GM13977 (cell line): ENCODE measurements at regions not wholly inside any gene's neighbourhood (a gene's known extent, or its start where the extent isn't known, plus 50 kb on each side); places are given as distances from the start of the nearest gene placed in this dataset.

Experiments
- DNase-seq: peaks from one replicate; pipeline ENCODE4 v3.0.0; 2012; ENCODE audit warnings: low spot score
- CTCF ChIP-seq: IDR thresholded peaks from 2 replicates; pipeline ENCODE4 v1.5.1; 2012; ENCODE audit warnings: mild to moderate bottlenecking, control low read depth; ENCODE audit not compliant: insufficient read depth; ENCODE audit errors: extremely low read depth, missing control alignments
- in situ Hi-C: fragments of 300-500 bp; cut with MboI; formaldehyde crosslinking; loops from one replicate; pipeline ENCODE4 v1.12.0; 2022; ENCODE audit warnings: low sequenced_read_pairs, low pct_unique_long_range_greater_than_20kb, mixed read lengths, inconsistent platforms; ENCODE audit not compliant: unreplicated experiment

- in situ Hi-C loops: no loop called here
- no peak for TF ChIP-seq CTCF
- no peak for DNase-seq
These were observed 672.5 kb upstream of the ANKRD30A start for GRCh38 chr10:36452851-36453250.

GRCh38 chr10:36451391-36451970, 673.9 kb upstream of the ANKRD30A start:
- no peak for DNase-seq
- no peak for TF ChIP-seq CTCF
- in situ Hi-C loops: no loop called here

- in situ Hi-C loops: no loop called here
- no peak for DNase-seq
- TF ChIP-seq CTCF: no peak
These were observed 675.0 kb upstream of the ANKRD30A start for GRCh38 chr10:36450380-36450779.

GRCh38 chr10:36448760-36449691, 676.4 kb upstream of the ANKRD30A start:
- TF ChIP-seq CTCF: no peak
- DNase-seq: no peak
- in situ Hi-C loops: no loop called here

- no peak for TF ChIP-seq CTCF
- no peak for DNase-seq
These were observed 678.5 kb upstream of the ANKRD30A start for GRCh38 chr10:36446881-36447280.

GRCh38 chr10:36443233-36443632, 682.2 kb upstream of the ANKRD30A start:
- no peak for TF ChIP-seq CTCF
- in situ Hi-C loops: no loop called here
- DNase-seq: no peak

More at GRCh38 chr10:36446881-36447280, 678.5 kb upstream of the ANKRD30A start:
- in situ Hi-C loops: no loop called here
